SK-N-SH treated with all-trans-retinoic acid at 6 μM for 48 hours (cell line): ENCODE measurements at regions not wholly inside any gene's neighbourhood (a gene's known extent, or its start where the extent isn't known, plus 50 kb on each side); places are given as distances from the start of the nearest gene placed in this dataset.

Source experiments
- ARNTL ChIP-seq: fragments of 450-650 bp; formaldehyde crosslinking; IDR thresholded peaks from 2 replicates; pipeline ENCODE4 v1.5.0; 2020; ENCODE audit warnings: low read depth, mild to moderate bottlenecking, moderate library complexity, borderline replicate concordance
- BACH2 ChIP-seq: fragments of 250-450 bp; sonication (Bioruptor Pico); IDR thresholded peaks from 2 replicates; pipeline ENCODE4 v1.9.0; 2021; ENCODE audit warnings: mild to moderate bottlenecking, borderline replicate concordance
- CREB5 ChIP-seq: fragments of 250-450 bp; sonication (Bioruptor Pico); IDR thresholded peaks from 2 replicates; pipeline ENCODE4 v1.5.1; 2020; ENCODE audit warnings: low read depth, mild to moderate bottlenecking, moderate library complexity
- CSDC2 ChIP-seq: fragments of 250-450 bp; sonication (Bioruptor Pico); IDR thresholded peaks from 2 replicates; pipeline ENCODE4 v1.5.0; 2020; ENCODE audit warnings: mild to moderate bottlenecking, moderate library complexity
- ESRRG ChIP-seq: fragments of 250-450 bp; sonication (Bioruptor Pico); IDR thresholded peaks from 2 replicates; pipeline ENCODE4 v1.6.1; 2021; ENCODE audit warnings: mild to moderate bottlenecking
- RARB ChIP-seq: fragments of 250-450 bp; sonication (Bioruptor Pico); IDR thresholded peaks from 2 replicates; pipeline ENCODE4 v1.8.0; 2021; ENCODE audit warnings: mild to moderate bottlenecking, moderate library complexity
- TOX ChIP-seq: fragments of 250-450 bp; sonication (Bioruptor Pico); IDR thresholded peaks from 2 replicates; pipeline ENCODE4 v1.8.0; 2021; ENCODE audit warnings: mild to moderate bottlenecking, moderate library complexity, borderline replicate concordance
- ZFP3 ChIP-seq: fragments of 250-450 bp; sonication (Bioruptor Pico); IDR thresholded peaks from 2 replicates; pipeline ENCODE4 v1.5.0; 2020; ENCODE audit warnings: mild to moderate bottlenecking, moderate library complexity
- ZFP30 ChIP-seq: fragments of 450-650 bp; formaldehyde crosslinking; IDR thresholded peaks from 2 replicates; pipeline ENCODE4 v1.5.0; 2022; ENCODE audit warnings: mild to moderate bottlenecking, moderate library complexity
- TF ChIP-seq, protein P1 (sequence below): fragments of 250-450 bp; sonication (Bioruptor Pico); IDR thresholded peaks from 2 replicates; pipeline ENCODE4 v1.8.0; 2020; ENCODE audit warnings: mild to moderate bottlenecking, moderate library complexity, borderline replicate concordance

GRCh38 chr10:107383357-107383756 is 218.9 kb upstream of the SORCS1 start:
- TF ChIP-seq ARNTL (CRISPR knock-in tag) (no peak), BACH2 (no peak), ZFP3 (CRISPR knock-in tag) (no peak), RARB (CRISPR knock-in tag) (no peak), ZFP30 (no peak), ESRRG (CRISPR knock-in tag) (no peak), CREB5 (no peak), CSDC2 (CRISPR knock-in tag) (no peak), TOX (CRISPR knock-in tag) (no peak)
- TF ChIP-seq, protein P1, sequence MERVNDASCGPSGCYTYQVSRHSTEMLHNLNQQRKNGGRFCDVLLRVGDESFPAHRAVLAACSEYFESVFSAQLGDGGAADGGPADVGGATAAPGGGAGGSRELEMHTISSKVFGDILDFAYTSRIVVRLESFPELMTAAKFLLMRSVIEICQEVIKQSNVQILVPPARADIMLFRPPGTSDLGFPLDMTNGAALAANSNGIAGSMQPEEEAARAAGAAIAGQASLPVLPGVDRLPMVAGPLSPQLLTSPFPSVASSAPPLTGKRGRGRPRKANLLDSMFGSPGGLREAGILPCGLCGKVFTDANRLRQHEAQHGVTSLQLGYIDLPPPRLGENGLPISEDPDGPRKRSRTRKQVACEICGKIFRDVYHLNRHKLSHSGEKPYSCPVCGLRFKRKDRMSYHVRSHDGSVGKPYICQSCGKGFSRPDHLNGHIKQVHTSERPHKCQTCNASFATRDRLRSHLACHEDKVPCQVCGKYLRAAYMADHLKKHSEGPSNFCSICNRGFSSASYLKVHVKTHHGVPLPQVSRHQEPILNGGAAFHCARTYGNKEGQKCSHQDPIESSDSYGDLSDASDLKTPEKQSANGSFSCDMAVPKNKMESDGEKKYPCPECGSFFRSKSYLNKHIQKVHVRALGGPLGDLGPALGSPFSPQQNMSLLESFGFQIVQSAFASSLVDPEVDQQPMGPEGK = no peak
